ENCODE measurements at regions not wholly inside any gene's neighbourhood (a gene's known extent, or its start where the extent isn't known, plus 50 kb on each side); places are given as distances from the start of the nearest gene placed in this dataset.

- Mint-ChIP-seq H3K4me3 (no peak overlapping the region), H3K36me3 (no peaks in the 10 kb centered on the region), H3K4me1 (no peaks in the 10 kb centered on the region), H3K9me3 (peaks cover 13 to 15% of the 10 kb centered on the region in 2 donors), H3K27me3 (peaks cover 3 to 4% of the 10 kb centered on the region in 2 donors), H3K27ac (no peak overlapping the region)
- no peak for ATAC-seq (replicated peaks)
- no peak for DNase-seq
These were observed 129.0 kb downstream of the ICE1 start for GRCh38 chr5:5551499-5551898.

GRCh38 chr5:5546408-5546807 lies 123.9 kb downstream of the ICE1 start:
- peaks cover 7 to 11% of the 10 kb centered on the region in 2 donors for H3K27me3 Mint-ChIP-seq
- ATAC-seq (replicated peaks) (no peak), DNase-seq (no peak)
- H3K27ac Mint-ChIP-seq, result no peak overlapping the region
- peaks cover 8% of the 10 kb centered on the region in 2 donors for H3K9me3 Mint-ChIP-seq
- H3K4me1 Mint-ChIP-seq, result no peaks in the 10 kb centered on the region
- H3K36me3 Mint-ChIP-seq, result no peaks in the 10 kb centered on the region
- H3K4me3 Mint-ChIP-seq, result no peak overlapping the region

GRCh38 chr5:5544094-5544663 lies 121.7 kb downstream of the ICE1 start:
- no peak overlapping the region for H3K27ac Mint-ChIP-seq
- peaks cover 11 to 15% of the 10 kb centered on the region in 2 donors for H3K27me3 Mint-ChIP-seq
- H3K4me1 Mint-ChIP-seq, result no peaks in the 10 kb centered on the region
- H3K4me3 Mint-ChIP-seq, result no peak overlapping the region
- H3K36me3 Mint-ChIP-seq, result no peaks in the 10 kb centered on the region
- H3K9me3 Mint-ChIP-seq, result peaks cover 8 to 9% of the 10 kb centered on the region in 2 donors
- DNase-seq, result no peak
- no peak for ATAC-seq (replicated peaks)

- Mint-ChIP-seq H3K4me3 (no peak overlapping the region), H3K27ac (no peak overlapping the region), H3K27me3 (peaks cover 11 to 15% of the 10 kb centered on the region in 2 donors), H3K4me1 (no peaks in the 10 kb centered on the region), H3K36me3 (no peaks in the 10 kb centered on the region), H3K9me3 (peaks cover 0 to 6% of the 10 kb centered on the region in 2 donors)
- no peak for ATAC-seq (replicated peaks)
- no peak for DNase-seq
These were observed 120.2 kb downstream of the ICE1 start for GRCh38 chr5:5542654-5543053.

- H3K4me3 Mint-ChIP-seq, result no peak overlapping the region
- H3K36me3 Mint-ChIP-seq, result no peaks in the 10 kb centered on the region
- no peak for DNase-seq
- H3K4me1 Mint-ChIP-seq, result no peaks in the 10 kb centered on the region
- H3K27ac Mint-ChIP-seq, result no peak overlapping the region
- H3K9me3 Mint-ChIP-seq, result peaks cover 0 to 4% of the 10 kb centered on the region in 2 donors
- ATAC-seq (replicated peaks), result no peak
- H3K27me3 Mint-ChIP-seq, result peaks cover 15 to 21% of the 10 kb centered on the region in 2 donors
These were observed 117.6 kb downstream of the ICE1 start for GRCh38 chr5:5540065-5540464.
